ENCODE measurements at regions not wholly inside any gene's neighbourhood (a gene's known extent, or its start where the extent isn't known, plus 50 kb on each side); places are given as distances from the start of the nearest gene placed in this dataset.

GRCh38 chr13:95499811-95500712 lies 52.5 kb upstream of the CLDN10 start:
- intact Hi-C loops (cut with DNase I), result no loop called here
- no peak for FAIRE-seq
- Histone ChIP-seq H3K9me3 (ENCODE audit: control insufficient read depth in 2 of 3, insufficient read depth in 1 of 3, low read length in 3 of 3) (peaks cover 0 to 4% (median 0%) of the 10 kb centered on the region in 3 donors), H3K27me3 (ENCODE audit: control insufficient read depth, insufficient read depth, low read length) (no peaks in the 10 kb centered on the region), H3K36me3 (ENCODE audit: control insufficient read depth in 2 of 3, insufficient read depth in 3 of 3, low read length in 3 of 3) (no peaks in the 10 kb centered on the region), H3K9ac (ENCODE audit: low read length in 3 of 3) (no peak overlapping the region), H3K4me3 (ENCODE audit: low read length in 3 of 3) (no peak overlapping the region), H3K27ac (ENCODE audit: low read depth in 2 of 2, low read length in 2 of 2) (no peak overlapping the region), H3K4me1 (ENCODE audit: control insufficient read depth in 2 of 3, insufficient read depth in 2 of 3, low read depth in 1 of 3, low read length in 3 of 3) (no peaks in the 10 kb centered on the region)
- DNase-seq, result no peak
- TF ChIP-seq CTCF (IDR thresholded peaks at IDR 0.05; ENCODE audit: borderline replicate concordance, extremely low read depth, insufficient read depth), result no peak

- Histone ChIP-seq H3K9me3 (ENCODE audit: control insufficient read depth in 2 of 3, insufficient read depth in 1 of 3, low read length in 3 of 3) (no peaks in the 10 kb centered on the region), H3K4me3 (ENCODE audit: low read length in 3 of 3) (no peak overlapping the region), H3K27me3 (ENCODE audit: control insufficient read depth, insufficient read depth, low read length) (no peaks in the 10 kb centered on the region), H3K9ac (ENCODE audit: low read length in 3 of 3) (no peak overlapping the region), H3K4me1 (ENCODE audit: control insufficient read depth in 2 of 3, insufficient read depth in 2 of 3, low read depth in 1 of 3, low read length in 3 of 3) (no peaks in the 10 kb centered on the region), H3K36me3 (ENCODE audit: control insufficient read depth in 2 of 3, insufficient read depth in 3 of 3, low read length in 3 of 3) (no peaks in the 10 kb centered on the region), H3K27ac (ENCODE audit: low read depth in 2 of 2, low read length in 2 of 2) (no peak overlapping the region)
- intact Hi-C loops (cut with DNase I), result no loop called here
- FAIRE-seq, result no peak
- no peak for DNase-seq
- no peak for TF ChIP-seq CTCF (IDR thresholded peaks at IDR 0.05; ENCODE audit: borderline replicate concordance, extremely low read depth, insufficient read depth)
Measured at GRCh38 chr13:95502216-95502615, 50.3 kb upstream of the CLDN10 start.
